ENCODE measurements at regions not wholly inside any gene's neighbourhood (a gene's known extent, or its start where the extent isn't known, plus 50 kb on each side); places are given as distances from the start of the nearest gene placed in this dataset.

DNA sequence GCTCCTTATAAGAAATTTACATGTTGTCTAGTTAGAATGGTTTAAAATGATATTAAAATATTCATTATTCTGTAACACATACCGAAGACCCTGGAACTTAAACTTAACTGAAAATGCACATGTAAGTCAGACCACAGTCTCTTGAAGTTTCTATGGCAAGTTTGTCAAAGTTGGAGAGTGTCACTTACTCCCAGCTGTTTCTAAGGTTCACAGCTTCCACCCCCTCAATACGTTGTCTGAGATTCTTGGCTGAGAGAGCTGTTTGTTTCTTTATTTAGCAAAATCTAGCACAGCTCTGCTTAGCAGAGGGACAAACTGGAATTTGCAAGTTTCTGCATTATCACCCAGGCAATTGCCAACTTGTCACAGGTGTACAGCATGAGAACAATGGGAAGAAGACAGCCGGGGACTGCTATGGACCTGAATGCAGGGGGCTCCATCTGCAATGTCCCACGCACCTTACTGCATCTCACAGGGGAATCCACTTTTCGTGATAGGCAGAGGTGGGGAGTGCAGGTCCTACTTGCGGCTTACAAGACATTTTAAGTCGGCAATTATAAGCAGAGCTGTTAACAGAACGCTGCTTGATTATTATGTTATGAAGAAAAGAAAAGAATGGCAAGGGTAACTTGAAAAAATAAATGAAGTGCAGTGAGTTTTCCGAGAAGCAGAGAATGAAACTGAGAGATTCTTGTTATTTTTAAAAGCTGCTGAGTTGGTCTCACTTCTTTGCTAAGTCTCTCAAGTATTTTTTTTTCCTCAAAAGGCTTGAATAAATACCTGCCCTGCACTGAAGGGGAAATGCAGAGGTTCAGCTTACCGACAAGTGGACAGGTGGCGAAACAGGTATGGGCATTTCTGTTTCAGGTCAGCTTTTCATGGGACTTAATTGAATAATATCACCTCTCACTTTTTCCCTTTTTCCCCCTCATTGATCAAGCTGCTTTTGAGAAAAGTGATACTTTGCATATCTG lies 1072.1 kb upstream of the FANCL start:
- H3K4me1 Mint-ChIP-seq, result no peaks in the 10 kb centered on the region
- no peak for DNase-seq (ENCODE audit: low spot score in 2 of 2)
- no peak overlapping the region for H3K4me3 Mint-ChIP-seq
- no peak overlapping the region for H3K27ac Mint-ChIP-seq
- peaks cover 3% of the 10 kb centered on the region for H3K9me3 Mint-ChIP-seq
- no peaks in the 10 kb centered on the region for H3K36me3 Mint-ChIP-seq
- no peak for ATAC-seq

DNA sequence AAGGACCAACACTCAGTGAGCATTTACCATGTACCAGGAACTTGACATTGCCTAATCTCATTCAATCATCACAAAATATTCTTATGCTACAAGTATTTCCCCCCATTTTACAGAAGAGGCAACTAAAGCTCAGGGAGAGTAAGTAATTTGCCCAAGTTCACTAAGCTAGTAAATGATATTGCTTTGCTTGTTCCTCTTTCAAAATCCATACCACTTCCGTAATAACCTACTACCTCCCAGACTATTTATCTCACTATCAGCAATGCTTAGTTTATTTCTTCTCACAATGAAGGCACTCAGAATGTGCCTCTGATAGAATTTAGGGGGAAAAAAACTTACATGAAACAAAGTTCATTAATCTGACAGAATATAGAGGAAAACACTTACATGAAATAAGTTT lies 1070.9 kb upstream of the FANCL start:
- no peaks in the 10 kb centered on the region for H3K36me3 Mint-ChIP-seq
- no peaks in the 10 kb centered on the region for H3K4me1 Mint-ChIP-seq
- H3K27ac Mint-ChIP-seq, result no peak overlapping the region
- no peaks in the 10 kb centered on the region for H3K9me3 Mint-ChIP-seq
- no peak for ATAC-seq
- DNase-seq (ENCODE audit: low spot score in 2 of 2), result no peak
- H3K4me3 Mint-ChIP-seq, result no peak overlapping the region

DNA sequence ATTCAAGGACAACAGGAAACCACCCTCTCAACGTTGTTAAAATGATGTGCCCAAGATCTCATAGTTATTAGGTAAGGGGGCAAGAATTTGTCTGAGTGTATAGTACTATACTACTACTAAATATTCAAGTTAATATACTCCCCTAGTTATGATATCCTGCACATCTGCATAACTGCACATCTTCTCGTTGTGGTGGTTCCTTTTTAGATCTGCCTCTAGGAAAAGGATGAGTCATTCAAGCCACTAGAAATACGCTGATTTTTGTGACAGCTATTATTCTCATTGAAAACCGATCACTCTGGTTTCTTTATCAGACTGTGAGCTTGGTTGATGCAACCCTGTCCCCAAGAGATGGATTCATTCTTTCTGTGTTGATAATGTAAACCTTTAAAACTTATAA lies 1067.0 kb upstream of the FANCL start:
- Mint-ChIP-seq H3K36me3 (no peaks in the 10 kb centered on the region), H3K4me3 (no peak overlapping the region), H3K4me1 (no peaks in the 10 kb centered on the region), H3K27ac (no peak overlapping the region), H3K9me3 (peaks cover 3% of the 10 kb centered on the region)
- ATAC-seq (no peak), DNase-seq (ENCODE audit: low spot score in 2 of 2) (no peak)

DNA sequence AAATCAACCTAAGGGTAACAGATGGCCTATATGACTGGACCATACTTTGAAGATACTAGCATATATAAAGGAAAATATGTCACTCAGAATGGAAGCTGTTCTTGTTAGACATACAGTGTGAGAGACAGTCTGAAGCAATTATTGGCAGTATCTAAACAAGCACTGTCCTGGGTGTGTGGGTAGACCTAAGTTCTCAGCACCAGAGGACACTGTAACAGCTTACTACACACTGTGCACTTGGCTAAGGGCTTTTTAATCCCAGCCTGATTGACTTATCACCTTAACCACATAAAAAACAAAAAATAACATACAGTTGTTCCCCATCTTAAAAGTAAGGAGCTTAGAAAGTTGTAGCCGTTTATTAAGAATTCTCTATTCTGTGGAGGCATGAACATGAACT lies 1066.1 kb upstream of the FANCL start:
- Mint-ChIP-seq H3K9me3 (peaks cover 3% of the 10 kb centered on the region), H3K36me3 (no peaks in the 10 kb centered on the region), H3K4me1 (no peaks in the 10 kb centered on the region), H3K27ac (no peak overlapping the region), H3K4me3 (no peak overlapping the region)
- ATAC-seq (no peak), DNase-seq (ENCODE audit: low spot score in 2 of 2) (no peak)

DNA sequence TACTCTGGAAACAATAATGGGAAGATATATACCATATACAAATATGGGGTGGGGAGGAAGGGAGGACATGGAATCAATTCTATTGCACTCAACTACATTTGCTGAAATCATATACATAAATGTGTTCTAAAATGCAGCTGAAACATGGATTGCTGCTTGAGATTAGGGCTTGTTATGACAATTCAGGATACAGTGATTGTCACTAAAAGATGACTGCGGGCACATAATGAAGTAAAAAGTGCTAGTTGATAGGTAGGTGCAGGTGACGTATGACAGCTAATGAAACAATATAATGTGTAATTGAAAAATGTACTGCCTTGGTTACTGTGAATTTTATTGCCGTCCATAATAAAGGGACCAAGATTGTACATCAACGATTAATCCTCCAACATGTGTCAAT lies 1062.1 kb upstream of the FANCL start:
- H3K4me1 Mint-ChIP-seq, result no peaks in the 10 kb centered on the region
- no peak overlapping the region for H3K27ac Mint-ChIP-seq
- no peaks in the 10 kb centered on the region for H3K36me3 Mint-ChIP-seq
- peaks cover 4% of the 10 kb centered on the region for H3K9me3 Mint-ChIP-seq
- H3K4me3 Mint-ChIP-seq, result no peak overlapping the region
- ATAC-seq (no peak), DNase-seq (ENCODE audit: low spot score in 2 of 2) (no peak)

DNA sequence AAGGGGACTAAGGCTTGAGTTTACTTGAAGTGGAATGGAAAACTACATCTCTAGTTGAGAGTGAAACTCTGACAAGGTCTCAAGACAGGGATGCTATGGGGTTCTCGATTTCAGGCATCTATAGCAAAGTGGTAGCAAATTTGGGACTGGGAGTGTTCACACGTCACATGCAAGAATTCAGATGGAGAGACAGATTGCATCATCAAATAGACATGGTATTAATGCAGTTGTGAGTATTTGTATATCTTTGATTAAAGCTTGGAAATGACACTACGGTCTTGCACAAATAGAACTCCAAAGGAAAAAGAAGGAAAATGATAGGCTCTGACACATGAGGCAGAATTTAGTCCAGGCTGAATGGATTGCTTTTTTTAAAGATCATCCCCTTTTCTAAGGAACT lies 1061.6 kb upstream of the FANCL start:
- H3K27ac Mint-ChIP-seq, result no peak overlapping the region
- DNase-seq (ENCODE audit: low spot score in 2 of 2) (no peak), ATAC-seq (no peak)

DNA sequence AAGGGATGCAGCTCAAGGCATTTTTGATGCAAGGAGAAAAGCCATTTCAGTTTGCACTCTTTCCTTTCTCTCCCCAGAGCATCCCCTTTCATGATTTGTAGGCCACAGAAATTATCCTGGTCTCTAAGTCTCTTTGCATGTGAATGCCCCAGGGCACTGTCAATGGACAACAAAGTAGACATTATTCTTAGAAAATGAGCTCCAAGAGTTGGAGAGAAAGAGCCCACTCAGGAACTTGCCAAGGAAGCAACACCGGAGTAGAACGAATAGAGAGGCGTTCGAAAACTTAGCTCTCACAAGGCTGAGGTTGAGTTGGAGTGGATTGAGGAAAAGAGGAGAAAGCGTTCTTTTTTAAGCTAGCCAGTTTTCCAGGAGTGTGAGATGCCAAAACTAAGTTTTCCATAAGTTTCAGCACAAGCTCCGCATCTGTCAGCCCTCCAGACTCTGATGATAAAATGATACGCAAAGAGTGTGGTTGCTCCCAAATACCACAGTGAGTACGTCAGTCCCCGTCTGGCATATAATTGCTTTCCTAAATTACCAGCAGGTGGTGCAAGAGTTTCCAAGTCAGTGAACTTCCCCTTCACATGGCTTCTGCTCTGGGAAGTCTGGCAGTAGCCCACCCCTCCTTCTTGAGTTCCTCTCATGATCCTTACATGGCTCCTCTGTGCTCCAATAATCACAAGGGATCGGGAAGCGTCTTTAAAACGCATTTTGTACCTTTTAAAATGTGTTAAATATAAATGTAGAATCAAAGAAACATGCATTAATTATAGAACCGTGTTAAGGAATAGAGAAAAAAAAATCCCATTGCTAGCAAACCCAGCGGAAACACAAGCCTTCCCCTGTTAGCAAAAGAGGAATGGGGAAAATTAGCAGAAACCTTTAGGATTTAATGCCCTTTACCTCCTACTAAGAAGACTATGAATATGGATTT lies 1060.6 kb upstream of the FANCL start:
- Mint-ChIP-seq H3K36me3 (no peaks in the 10 kb centered on the region), H3K27ac (no peak overlapping the region), H3K9me3 (peaks cover 6% of the 10 kb centered on the region), H3K4me3 (no peak overlapping the region), H3K4me1 (no peaks in the 10 kb centered on the region)
- ATAC-seq (no peak), DNase-seq (ENCODE audit: low spot score in 2 of 2) (no peak)

More for the DNA sequence above, 1061.6 kb upstream of the FANCL start:
- Mint-ChIP-seq H3K4me3 (no peak overlapping the region), H3K36me3 (no peaks in the 10 kb centered on the region), H3K9me3 (peaks cover 7% of the 10 kb centered on the region), H3K4me1 (no peaks in the 10 kb centered on the region)

DNA sequence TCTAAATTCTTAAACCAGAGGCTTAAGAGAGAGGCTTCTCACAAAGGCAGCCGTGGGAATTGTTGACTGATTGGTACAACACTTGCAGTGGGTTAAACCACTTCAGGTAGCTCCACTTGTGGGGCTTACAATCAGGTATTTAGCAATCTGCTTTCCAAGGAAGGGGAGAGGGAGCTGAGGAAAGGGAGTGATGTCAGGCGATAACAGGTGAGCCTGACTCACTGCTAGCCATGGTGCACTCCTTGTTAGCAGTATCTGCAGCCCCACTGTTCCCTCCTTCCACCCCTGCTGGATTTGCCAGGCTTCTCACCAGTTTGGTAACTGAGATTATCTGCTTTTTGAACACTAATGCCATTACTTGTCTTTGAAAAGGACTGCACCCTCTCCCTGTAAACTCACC lies 1056.7 kb upstream of the FANCL start:
- Mint-ChIP-seq H3K4me3 (no peak overlapping the region), H3K4me1 (no peaks in the 10 kb centered on the region), H3K9me3 (peaks cover 3% of the 10 kb centered on the region), H3K36me3 (no peaks in the 10 kb centered on the region), H3K27ac (no peak overlapping the region)
- ATAC-seq, result no peak
- no peak for DNase-seq (ENCODE audit: low spot score in 2 of 2)

DNA sequence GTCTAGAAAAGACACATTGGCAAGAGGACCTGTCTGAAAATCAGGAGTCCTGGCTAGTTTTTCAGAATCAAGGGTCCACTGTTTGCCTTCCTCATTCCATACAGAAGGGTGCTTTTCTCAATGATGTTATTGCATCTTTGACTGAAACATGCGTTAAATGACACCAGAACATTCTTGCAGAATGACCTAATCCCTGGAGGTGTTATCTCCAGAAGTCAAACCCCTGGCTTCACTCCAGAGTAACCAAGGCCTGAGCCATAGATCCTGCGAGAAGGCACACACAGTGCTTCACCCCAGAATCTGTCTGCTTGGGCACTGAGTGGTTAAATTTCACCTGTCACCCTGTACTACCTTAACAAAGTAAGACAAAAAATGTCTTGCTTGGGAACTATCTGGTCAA lies 1055.2 kb upstream of the FANCL start:
- peaks cover 7% of the 10 kb centered on the region for H3K9me3 Mint-ChIP-seq
- H3K4me1 Mint-ChIP-seq, result no peaks in the 10 kb centered on the region
- H3K4me3 Mint-ChIP-seq, result no peak overlapping the region
- no peak overlapping the region for H3K27ac Mint-ChIP-seq
- DNase-seq (ENCODE audit: low spot score in 2 of 2) (no peak), ATAC-seq (no peak)
- no peaks in the 10 kb centered on the region for H3K36me3 Mint-ChIP-seq

DNA sequence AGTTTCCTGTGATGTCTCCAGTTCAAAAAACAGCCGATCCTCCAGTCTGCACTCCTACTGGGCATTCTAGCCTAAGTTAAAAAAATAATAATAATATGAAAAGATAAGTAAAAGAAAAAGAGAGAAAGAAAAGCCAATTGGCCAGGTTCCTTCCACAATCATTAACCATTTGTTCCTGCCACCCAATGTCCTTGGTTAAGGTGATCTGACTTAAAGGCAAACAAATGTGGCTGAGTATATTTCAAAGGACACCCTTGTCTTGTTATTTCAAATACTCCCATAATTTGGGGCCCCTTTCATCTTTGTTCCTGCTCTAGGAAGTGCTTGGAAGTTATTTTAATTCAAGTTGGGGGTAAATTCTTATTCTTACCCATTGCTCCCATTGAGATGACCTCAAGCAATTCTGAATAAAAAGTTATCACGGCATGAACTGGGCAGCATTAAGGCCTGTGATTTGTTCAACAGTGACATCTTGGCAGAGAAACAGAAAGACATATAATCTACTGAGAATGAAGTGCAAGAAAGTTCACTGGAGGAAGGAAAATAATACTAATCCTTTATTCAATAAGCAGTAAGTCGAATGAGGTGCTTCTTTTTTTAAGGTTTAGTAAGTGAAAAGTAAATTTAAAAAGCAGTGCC lies 1054.5 kb upstream of the FANCL start:
- H3K36me3 Mint-ChIP-seq, result no peaks in the 10 kb centered on the region
- ATAC-seq, result no peak

DNA sequence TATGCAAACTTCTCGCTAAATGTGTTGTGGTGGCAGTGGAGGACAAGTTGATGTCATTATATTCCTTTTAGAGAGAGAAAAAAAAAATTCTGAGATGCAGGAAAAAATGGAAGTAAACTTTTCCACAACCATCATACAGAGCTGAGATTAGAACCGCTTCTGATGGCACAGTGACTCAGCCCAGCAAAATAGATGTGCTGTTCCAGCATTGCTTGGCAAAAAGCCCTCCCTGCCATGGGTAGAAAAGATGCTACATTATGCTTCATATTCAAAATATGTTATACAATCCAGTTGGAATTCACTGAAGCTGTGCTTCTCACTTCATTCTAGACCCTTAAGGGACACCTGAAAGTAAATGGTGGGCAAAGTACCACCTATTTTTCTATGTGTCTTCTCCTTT lies 1047.6 kb upstream of the FANCL start:
- ATAC-seq (no peak), DNase-seq (ENCODE audit: low spot score in 2 of 2) (no peak)
- Mint-ChIP-seq H3K27ac (no peak overlapping the region), H3K36me3 (no peaks in the 10 kb centered on the region), H3K9me3 (peaks cover 17% of the 10 kb centered on the region), H3K4me1 (no peaks in the 10 kb centered on the region), H3K4me3 (no peak overlapping the region)

More for the DNA sequence above, 1054.5 kb upstream of the FANCL start:
- H3K27ac Mint-ChIP-seq, result no peak overlapping the region
- no peak overlapping the region for H3K4me3 Mint-ChIP-seq
- H3K4me1 Mint-ChIP-seq, result no peaks in the 10 kb centered on the region
- H3K9me3 Mint-ChIP-seq, result peaks cover 7% of the 10 kb centered on the region
- DNase-seq (ENCODE audit: low spot score in 2 of 2), result no peak

DNA sequence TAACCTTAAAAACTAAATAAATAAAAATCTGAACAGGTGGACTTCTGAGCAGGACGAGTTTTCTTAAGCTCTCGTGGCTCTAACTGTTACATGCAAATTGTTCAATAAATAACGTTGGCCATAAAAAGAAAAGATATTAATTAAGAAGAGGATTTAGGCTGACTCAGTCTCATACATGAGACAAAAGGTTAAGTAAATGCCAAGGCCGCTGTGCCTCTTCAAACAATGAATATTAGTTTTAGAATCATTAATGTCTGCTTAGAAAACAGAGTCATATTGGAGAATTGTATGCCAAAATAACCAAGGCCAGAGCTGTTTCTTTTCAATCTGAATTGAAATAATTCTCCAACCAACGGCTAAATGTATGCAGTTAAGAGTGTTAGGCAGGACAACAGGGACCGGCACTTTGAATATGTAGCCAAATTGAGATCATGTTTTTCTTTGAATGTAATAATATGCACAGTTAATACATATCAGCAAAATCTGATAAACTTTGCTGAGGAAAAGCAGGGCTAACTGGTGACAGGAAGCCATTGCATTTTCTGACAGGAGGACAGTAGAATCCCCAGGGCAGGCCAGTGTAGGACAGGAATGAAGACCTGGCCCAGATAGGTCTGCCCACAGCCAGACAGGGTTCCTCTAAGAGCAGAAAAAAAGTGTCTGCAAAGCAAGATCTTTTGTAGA lies 1041.4 kb upstream of the FANCL start:
- H3K4me3 Mint-ChIP-seq, result no peak overlapping the region
- H3K27ac Mint-ChIP-seq, result no peak overlapping the region
- H3K9me3 Mint-ChIP-seq, result peaks cover 6% of the 10 kb centered on the region
- no peaks in the 10 kb centered on the region for H3K36me3 Mint-ChIP-seq
- no peak for DNase-seq (ENCODE audit: low spot score in 2 of 2)
- no peaks in the 10 kb centered on the region for H3K4me1 Mint-ChIP-seq
- ATAC-seq, result no peak

DNA sequence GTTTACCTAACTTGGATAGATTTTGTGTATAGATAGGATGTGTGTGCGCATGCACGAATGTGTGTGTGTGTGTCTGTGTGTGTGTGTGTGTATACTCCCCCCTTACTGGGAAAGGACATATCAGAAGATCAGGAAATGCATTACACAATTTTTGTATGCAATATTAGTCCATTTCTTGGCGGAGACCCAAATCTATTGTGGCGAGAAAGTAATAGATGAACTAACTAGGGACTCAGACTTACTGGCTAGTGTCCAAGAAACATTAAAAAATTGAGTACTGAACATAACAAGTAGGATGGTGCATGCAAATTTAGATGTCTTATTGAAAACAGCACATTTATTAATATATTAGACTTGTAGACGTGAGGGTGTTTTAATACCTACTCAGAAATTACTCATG lies 1036.5 kb upstream of the FANCL start:
- Mint-ChIP-seq H3K4me3 (no peak overlapping the region), H3K4me1 (no peaks in the 10 kb centered on the region), H3K9me3 (peaks cover 6% of the 10 kb centered on the region), H3K27ac (no peak overlapping the region), H3K36me3 (no peaks in the 10 kb centered on the region)
- no peak for DNase-seq (ENCODE audit: low spot score in 2 of 2)
- no peak for ATAC-seq

DNA sequence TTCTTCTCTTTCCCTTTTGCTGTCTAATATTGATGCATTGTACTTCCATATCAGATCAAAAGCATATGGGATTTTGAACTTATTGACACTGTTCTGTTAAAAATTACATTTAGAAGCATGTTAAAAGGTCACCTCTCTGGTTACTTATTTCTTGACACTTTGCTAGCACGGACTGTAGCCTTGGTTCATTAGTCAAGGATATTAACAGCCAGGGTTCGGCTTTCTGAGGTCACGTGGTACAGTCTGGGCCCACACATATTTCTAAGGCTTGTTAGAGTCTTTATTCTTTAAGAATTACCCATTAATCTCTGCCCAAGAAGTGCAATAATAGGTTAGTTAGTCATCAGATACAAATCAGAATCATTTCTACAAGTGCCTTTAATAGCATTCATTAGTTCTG lies 1035.8 kb upstream of the FANCL start:
- DNase-seq (ENCODE audit: low spot score in 2 of 2), result no peak
- ATAC-seq, result no peak
- Mint-ChIP-seq H3K9me3 (peaks cover 6% of the 10 kb centered on the region), H3K4me3 (no peak overlapping the region), H3K4me1 (no peaks in the 10 kb centered on the region), H3K36me3 (no peaks in the 10 kb centered on the region), H3K27ac (no peak overlapping the region)

DNA sequence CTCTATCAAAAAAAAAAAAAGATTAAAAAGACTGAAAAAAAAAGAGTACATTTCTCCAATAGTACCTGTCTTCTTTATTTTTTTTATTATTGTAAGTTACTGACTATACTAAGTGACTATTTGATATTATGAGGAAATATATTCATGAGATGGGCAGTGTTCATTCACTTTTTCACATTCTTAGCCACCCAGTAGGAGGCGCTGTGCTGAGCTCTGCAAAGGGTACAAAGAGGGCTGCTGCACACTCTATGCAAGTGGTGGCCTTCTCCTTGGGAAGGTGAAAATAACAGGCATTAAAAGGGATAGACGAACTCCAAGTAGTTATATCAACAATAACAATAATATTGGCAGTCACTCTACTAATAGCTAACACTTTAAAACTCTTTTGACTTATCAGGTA lies 1034.9 kb upstream of the FANCL start:
- H3K4me3 Mint-ChIP-seq, result no peak overlapping the region
- peaks cover 6% of the 10 kb centered on the region for H3K9me3 Mint-ChIP-seq
- DNase-seq (ENCODE audit: low spot score in 2 of 2), result no peak
- H3K36me3 Mint-ChIP-seq, result no peaks in the 10 kb centered on the region
- H3K4me1 Mint-ChIP-seq, result no peaks in the 10 kb centered on the region
- H3K27ac Mint-ChIP-seq, result no peak overlapping the region
- no peak for ATAC-seq
